ENCODE measurements at regions not wholly inside any gene's neighbourhood (a gene's known extent, or its start where the extent isn't known, plus 50 kb on each side); places are given as distances from the start of the nearest gene placed in this dataset.
"Not testable (repeated sequence)": the region's sequence is repeated elsewhere in the genome, so short reads cannot be mapped to it uniquely, and the experiment has no call there.

DNA sequence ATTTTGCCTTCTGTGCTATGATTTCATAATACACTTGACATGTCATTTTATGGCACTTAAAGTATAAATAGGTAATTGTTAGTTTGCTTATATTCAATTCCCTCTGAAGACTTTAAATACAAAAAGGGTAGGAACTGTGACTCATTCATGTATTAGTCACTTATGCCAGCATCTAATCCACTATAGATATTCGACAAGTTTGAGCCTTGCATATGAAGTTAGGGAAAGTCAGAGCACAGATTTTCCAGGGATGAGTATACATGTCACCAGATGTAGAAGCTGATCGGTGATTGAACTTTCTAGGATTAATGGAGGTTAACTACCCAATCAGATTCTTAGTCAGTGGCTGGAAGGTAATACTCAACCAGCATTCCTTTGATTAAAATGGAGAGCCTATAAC lies 1321.5 kb downstream of the XPNPEP1 start:
- Histone ChIP-seq H3K27me3 (ENCODE audit: control insufficient read depth in 4 of 4, insufficient read depth in 4 of 4, low read length in 3 of 4) (no peaks in the 10 kb centered on the region), H3K9ac (ENCODE audit: low read depth in 1 of 2, low read length in 2 of 2) (no peak overlapping the region), H3K4me3 (ENCODE audit: low read depth in 1 of 3, low read length in 3 of 3) (no peak overlapping the region), H3K4me1 (ENCODE audit: control insufficient read depth in 4 of 4, insufficient read depth in 4 of 4, low read length in 3 of 4) (peaks cover 0 to 11% (median 8%) of the 10 kb centered on the region in 4 donors), H3K9me3 (ENCODE audit: control insufficient read depth in 4 of 4, low read length in 3 of 4) (no peaks in the 10 kb centered on the region), H3K27ac (ENCODE audit: low read depth in 1 of 2, low read length in 2 of 2) (no peak overlapping the region), H3K36me3 (ENCODE audit: control insufficient read depth in 4 of 4, insufficient read depth in 3 of 4, low read depth in 1 of 4, low read length in 3 of 4) (no peaks in the 10 kb centered on the region)
- TF ChIP-seq ATF3 (IDR thresholded peaks at IDR 0.05) (no peak), HNF4A (conservative IDR thresholded peaks at IDR 0.05) (no peak)
- 93% methylated on average over 2 of the region's 2 CpGs for WGBS
- no peak for DNase-seq (ENCODE audit: low spot score)

DNA sequence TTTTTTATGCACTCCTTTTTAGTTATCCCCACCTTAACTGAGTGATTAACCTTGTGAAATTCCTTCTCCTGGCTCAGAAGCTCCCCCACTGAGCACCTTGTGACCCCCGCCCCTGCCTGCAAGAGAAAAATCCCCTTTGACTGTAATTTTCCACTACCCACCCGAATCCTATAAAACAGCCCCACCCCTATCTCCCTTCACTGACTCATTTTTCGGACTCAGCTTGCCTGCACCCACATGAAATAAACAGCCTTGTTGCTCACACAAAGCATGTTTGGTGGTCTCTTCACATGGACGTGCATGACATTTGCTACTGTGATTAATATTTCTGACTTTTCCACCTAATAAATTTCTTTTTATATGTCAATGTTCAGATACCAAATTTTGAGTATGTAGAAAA lies 1322.8 kb downstream of the XPNPEP1 start:
- H3K9ac ChIP-seq (ENCODE audit: low read depth in 1 of 2, low read length in 2 of 2); DNase-seq (ENCODE audit: low spot score); H3K36me3 ChIP-seq (ENCODE audit: control insufficient read depth in 4 of 4, insufficient read depth in 3 of 4, low read depth in 1 of 4, low read length in 3 of 4); H3K27ac ChIP-seq (ENCODE audit: low read depth in 1 of 2, low read length in 2 of 2); H3K27me3 ChIP-seq (ENCODE audit: control insufficient read depth in 4 of 4, insufficient read depth in 4 of 4, low read length in 3 of 4); H3K9me3 ChIP-seq (ENCODE audit: control insufficient read depth in 4 of 4, low read length in 3 of 4); H3K4me3 ChIP-seq (ENCODE audit: low read depth in 1 of 3, low read length in 3 of 3): not testable (repeated sequence)
- WGBS, result 89% methylated on average over 4 of the region's 4 CpGs
- peaks cover 0 to 11% (median 8%) of the 10 kb centered on the region in 4 donors for H3K4me1 ChIP-seq (ENCODE audit: control insufficient read depth in 4 of 4, insufficient read depth in 4 of 4, low read length in 3 of 4)

DNA sequence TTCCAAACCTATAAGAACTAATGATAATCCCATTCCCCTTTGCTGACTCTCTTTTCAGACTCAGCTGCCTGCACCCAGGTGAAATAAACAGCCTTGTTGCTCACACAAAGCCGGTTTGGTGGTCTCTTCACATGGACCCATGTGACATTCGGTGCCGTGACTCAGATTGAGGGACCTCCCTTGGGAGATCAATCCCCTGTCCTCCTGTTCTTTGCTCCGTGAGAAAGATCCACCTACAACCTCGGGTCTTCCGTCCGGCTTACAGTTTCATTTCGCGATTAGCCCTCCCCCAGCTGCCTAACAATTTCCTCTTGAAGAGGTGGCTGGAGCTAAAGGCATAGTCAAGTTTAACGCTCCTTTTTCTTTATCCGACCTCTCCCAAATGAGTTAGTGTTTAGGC lies 1324.0 kb downstream of the XPNPEP1 start:
- H3K9ac ChIP-seq (ENCODE audit: low read depth in 1 of 2, low read length in 2 of 2); DNase-seq (ENCODE audit: low spot score); H3K36me3 ChIP-seq (ENCODE audit: control insufficient read depth in 4 of 4, insufficient read depth in 3 of 4, low read depth in 1 of 4, low read length in 3 of 4); H3K27me3 ChIP-seq (ENCODE audit: control insufficient read depth in 4 of 4, insufficient read depth in 4 of 4, low read length in 3 of 4); H3K27ac ChIP-seq (ENCODE audit: low read depth in 1 of 2, low read length in 2 of 2); H3K9me3 ChIP-seq (ENCODE audit: control insufficient read depth in 4 of 4, low read length in 3 of 4): not testable (repeated sequence)
- 24% methylated on average over 11 of the region's 11 CpGs for WGBS
- Histone ChIP-seq H3K4me1 (ENCODE audit: control insufficient read depth in 4 of 4, insufficient read depth in 4 of 4, low read length in 3 of 4) (peaks cover 0 to 11% (median 8%) of the 10 kb centered on the region in 4 donors), H3K4me3 (ENCODE audit: low read depth in 1 of 3, low read length in 3 of 3) (peak overlapping the region in 1 of 3 donors; percentile 54)

DNA sequence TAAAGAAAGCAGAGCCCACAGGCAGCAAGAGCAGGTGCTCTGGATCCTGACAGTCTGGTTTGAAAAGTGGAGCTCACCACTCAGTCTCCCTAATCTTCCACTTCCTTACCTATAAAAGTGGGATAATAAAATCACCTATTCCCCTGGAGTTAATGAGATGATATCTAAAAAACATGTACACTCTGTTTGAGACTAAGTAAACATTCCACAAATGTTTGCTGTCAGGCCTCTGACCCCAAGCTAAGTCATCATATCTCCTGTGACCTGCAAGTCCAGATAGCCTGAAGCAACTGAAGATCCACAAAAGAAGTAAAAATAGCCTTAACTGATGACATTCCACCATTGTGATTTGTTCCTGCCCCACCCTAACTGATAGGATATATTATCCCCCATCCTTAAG lies 1324.5 kb downstream of the XPNPEP1 start:
- Histone ChIP-seq H3K27ac (ENCODE audit: low read depth in 1 of 2, low read length in 2 of 2) (no peak overlapping the region), H3K27me3 (ENCODE audit: control insufficient read depth in 4 of 4, insufficient read depth in 4 of 4, low read length in 3 of 4) (no peaks in the 10 kb centered on the region), H3K36me3 (ENCODE audit: control insufficient read depth in 4 of 4, insufficient read depth in 3 of 4, low read depth in 1 of 4, low read length in 3 of 4) (no peaks in the 10 kb centered on the region), H3K4me3 (ENCODE audit: low read depth in 1 of 3, low read length in 3 of 3) (no peak overlapping the region), H3K4me1 (ENCODE audit: control insufficient read depth in 4 of 4, insufficient read depth in 4 of 4, low read length in 3 of 4) (peaks cover 0 to 11% (median 8%) of the 10 kb centered on the region in 4 donors), H3K9ac (ENCODE audit: low read depth in 1 of 2, low read length in 2 of 2) (no peak overlapping the region), H3K9me3 (ENCODE audit: control insufficient read depth in 4 of 4, low read length in 3 of 4) (no peaks in the 10 kb centered on the region)
- no peak for DNase-seq (ENCODE audit: low spot score)
- TF ChIP-seq, protein P1, sequence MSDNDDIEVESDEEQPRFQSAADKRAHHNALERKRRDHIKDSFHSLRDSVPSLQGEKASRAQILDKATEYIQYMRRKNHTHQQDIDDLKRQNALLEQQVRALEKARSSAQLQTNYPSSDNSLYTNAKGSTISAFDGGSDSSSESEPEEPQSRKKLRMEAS (IDR thresholded peaks at IDR 0.05), result no peak
- no peak for TF ChIP-seq FOXA1 (IDR thresholded peaks at IDR 0.05)
- no peak for TF ChIP-seq EGR1 (IDR thresholded peaks at IDR 0.05; ENCODE audit: low read depth in 2 of 2)
- TF ChIP-seq, protein P2, sequence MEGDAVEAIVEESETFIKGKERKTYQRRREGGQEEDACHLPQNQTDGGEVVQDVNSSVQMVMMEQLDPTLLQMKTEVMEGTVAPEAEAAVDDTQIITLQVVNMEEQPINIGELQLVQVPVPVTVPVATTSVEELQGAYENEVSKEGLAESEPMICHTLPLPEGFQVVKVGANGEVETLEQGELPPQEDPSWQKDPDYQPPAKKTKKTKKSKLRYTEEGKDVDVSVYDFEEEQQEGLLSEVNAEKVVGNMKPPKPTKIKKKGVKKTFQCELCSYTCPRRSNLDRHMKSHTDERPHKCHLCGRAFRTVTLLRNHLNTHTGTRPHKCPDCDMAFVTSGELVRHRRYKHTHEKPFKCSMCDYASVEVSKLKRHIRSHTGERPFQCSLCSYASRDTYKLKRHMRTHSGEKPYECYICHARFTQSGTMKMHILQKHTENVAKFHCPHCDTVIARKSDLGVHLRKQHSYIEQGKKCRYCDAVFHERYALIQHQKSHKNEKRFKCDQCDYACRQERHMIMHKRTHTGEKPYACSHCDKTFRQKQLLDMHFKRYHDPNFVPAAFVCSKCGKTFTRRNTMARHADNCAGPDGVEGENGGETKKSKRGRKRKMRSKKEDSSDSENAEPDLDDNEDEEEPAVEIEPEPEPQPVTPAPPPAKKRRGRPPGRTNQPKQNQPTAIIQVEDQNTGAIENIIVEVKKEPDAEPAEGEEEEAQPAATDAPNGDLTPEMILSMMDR (IDR thresholded peaks at IDR 0.05; ENCODE audit: low read depth, low read length, missing input control), result no peak
- TF ChIP-seq REST (IDR thresholded peaks at IDR 0.05), result no peak
- no peak for TF ChIP-seq TAF1 (conservative IDR thresholded peaks at IDR 0.05)
- TF ChIP-seq HNF4G (IDR thresholded peaks at IDR 0.05), result no peak
- TF ChIP-seq FOXA2 (IDR thresholded peaks at IDR 0.05), result no peak
- no peak for TF ChIP-seq RAD21 (IDR thresholded peaks at IDR 0.05)
- TF ChIP-seq NR2F2 (IDR thresholded peaks at IDR 0.05), result peak; percentile 29
- peak; percentile 21 to 34 for TF ChIP-seq HNF4A (conservative IDR thresholded peaks at IDR 0.05)
- no peak for TF ChIP-seq JUND (IDR thresholded peaks at IDR 0.05)
- TF ChIP-seq GABPA (IDR thresholded peaks at IDR 0.05 in 1 of 2, conservative IDR thresholded peaks at IDR 0.05 in 1 of 2), result no peak
- TF ChIP-seq, protein P3, sequence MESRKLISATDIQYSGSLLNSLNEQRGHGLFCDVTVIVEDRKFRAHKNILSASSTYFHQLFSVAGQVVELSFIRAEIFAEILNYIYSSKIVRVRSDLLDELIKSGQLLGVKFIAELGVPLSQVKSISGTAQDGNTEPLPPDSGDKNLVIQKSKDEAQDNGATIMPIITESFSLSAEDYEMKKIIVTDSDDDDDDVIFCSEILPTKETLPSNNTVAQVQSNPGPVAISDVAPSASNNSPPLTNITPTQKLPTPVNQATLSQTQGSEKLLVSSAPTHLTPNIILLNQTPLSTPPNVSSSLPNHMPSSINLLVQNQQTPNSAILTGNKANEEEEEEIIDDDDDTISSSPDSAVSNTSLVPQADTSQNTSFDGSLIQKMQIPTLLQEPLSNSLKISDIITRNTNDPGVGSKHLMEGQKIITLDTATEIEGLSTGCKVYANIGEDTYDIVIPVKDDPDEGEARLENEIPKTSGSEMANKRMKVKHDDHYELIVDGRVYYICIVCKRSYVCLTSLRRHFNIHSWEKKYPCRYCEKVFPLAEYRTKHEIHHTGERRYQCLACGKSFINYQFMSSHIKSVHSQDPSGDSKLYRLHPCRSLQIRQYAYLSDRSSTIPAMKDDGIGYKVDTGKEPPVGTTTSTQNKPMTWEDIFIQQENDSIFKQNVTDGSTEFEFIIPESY (IDR thresholded peaks at IDR 0.05), result no peak
- TF ChIP-seq ATF3 (IDR thresholded peaks at IDR 0.05), result no peak
- no peak for TF ChIP-seq YY1 (IDR thresholded peaks at IDR 0.05)
- peak in 1 of 2 donors; percentile 45 for TF ChIP-seq RXRA (IDR thresholded peaks at IDR 0.05)

Measured in liver (tissue), 8 donors.